Endothelial cell of umbilical vein (primary cell): ENCODE measurements at regions not wholly inside any gene's neighbourhood (a gene's known extent, or its start where the extent isn't known, plus 50 kb on each side); places are given as distances from the start of the nearest gene placed in this dataset.

Source experiments
- BruUV-seq: library from RNA; stranded (reverse); fragments of 400-500 nt; replicated peaks from 2 replicates; lab custom pipeline; 2021; lab: Mats Ljungman, UMichigan
- CTCF ChIA-PET: fragments of 300-600, 350-600 bp; sonication (Branson Sonifier 250); formaldehyde crosslinking; loops from one replicate; lab custom pipeline; 2021; ENCODE audit warnings: antibody characterized with exemption, inconsistent platforms; lab: Charles Lee
- POLR2A ChIA-PET: fragments of 300-600, 350-600 bp; sonication (Branson Sonifier 250); formaldehyde crosslinking; loops from one replicate; lab custom pipeline; 2021; ENCODE audit warnings: antibody characterized with exemption, inconsistent platforms; lab: Charles Lee
- DNase-seq: peaks from one replicate; pipeline ENCODE4 v3.0.0-alpha.2; 2011; ENCODE audit warnings: low read depth, low spot score
- FAIRE-seq: peaks from 2 replicates; lab custom pipeline; 2011; peaks lifted over from hg19 to GRCh38; lab: Jason Lieb, UNC
- H2AFZ ChIP-seq: 2 replicates; pipeline ENCODE4 v1.6.0; 2012; ENCODE audit warnings: low read depth, low read length, control low read depth, inconsistent platforms
- H3K27ac ChIP-seq: 2 replicates; pipeline ENCODE4 v1.5.1; 2011; ENCODE audit warnings: low read depth, mild to moderate bottlenecking, control low read depth, low read length, moderate library complexity; ENCODE audit not compliant: insufficient read depth
- H3K27me3 ChIP-seq, 2 experiments: 2 replicates each; pipeline versions ENCODE4 v1.6.0 to v1.6.1; 2011; ENCODE audit warnings: low read length in 2 of 2, mixed read lengths in 1 of 2; ENCODE audit not compliant: control insufficient read depth in 2 of 2, insufficient read depth in 2 of 2
- H3K36me3 ChIP-seq, 2 experiments: 2 replicates in 1 of 2; 3 replicates in 1 of 2; pipeline ENCODE4 v1.5.1; 2011; ENCODE audit warnings: low read length in 2 of 2, mild to moderate bottlenecking in 1 of 2, moderate library complexity in 1 of 2; ENCODE audit not compliant: control insufficient read depth in 2 of 2, insufficient read depth in 2 of 2; ENCODE audit errors: extremely low read depth in 1 of 2
- H3K4me1 ChIP-seq: 3 replicates; pipeline ENCODE4 v1.5.1; 2011; ENCODE audit warnings: mild to moderate bottlenecking, low read length; ENCODE audit not compliant: control insufficient read depth, insufficient read depth; ENCODE audit errors: extremely low read depth
- H3K4me2 ChIP-seq: 2 replicates; pipeline ENCODE4 v1.6.1; 2011; ENCODE audit warnings: low read length, control low read depth, mixed read lengths; ENCODE audit not compliant: insufficient read depth
- H3K4me3 ChIP-seq, 3 experiments: fragments of 200-600 bp in 1 of 3; sonication (generic), shearing (Covaris generic) in 1 of 3; replicated peaks in 1 of 3; 2 replicates each; pipeline ENCODE4 v1.5.1; 2011 to 2016; ENCODE audit warnings: control low read depth in 3 of 3, low read length in 3 of 3, mild to moderate bottlenecking in 2 of 3, inconsistent platforms in 1 of 3, low read depth in 1 of 3, moderate library complexity in 1 of 3; ENCODE audit not compliant: insufficient read depth in 1 of 3
- H3K79me2 ChIP-seq: 2 replicates; pipeline ENCODE4 v1.6.0; 2012; ENCODE audit warnings: low read length, inconsistent platforms; ENCODE audit not compliant: control insufficient read depth, insufficient read depth
- H3K9ac ChIP-seq: replicated peaks from 2 replicates; pipeline ENCODE3; 2011; ENCODE audit warnings: low read length, control low read depth; ENCODE audit not compliant: insufficient read depth; ENCODE audit errors: extremely low read depth
- H3K9me1 ChIP-seq: replicated peaks from 3 replicates; pipeline ENCODE4 v1.6.0; 2011; ENCODE audit warnings: mild to moderate bottlenecking, low read length; ENCODE audit not compliant: control insufficient read depth, insufficient read depth; ENCODE audit errors: extremely low read depth
- H3K9me3 ChIP-seq: replicated peaks from 2 replicates; pipeline ENCODE4 v1.5.1; 2012; ENCODE audit warnings: low read length, inconsistent platforms; ENCODE audit not compliant: control insufficient read depth, insufficient read depth
- H4K20me1 ChIP-seq: replicated peaks from 2 replicates; pipeline ENCODE3; 2011; ENCODE audit warnings: mild to moderate bottlenecking, low read length; ENCODE audit not compliant: control insufficient read depth, insufficient read depth; ENCODE audit errors: extremely low read depth
- CTCF ChIP-seq, 2 donors: IDR thresholded peaks; 1 replicate in 1 of 2; 2 replicates in 1 of 2; pipeline ENCODE4 v1.5.1; 2011; ENCODE audit warnings: low read length in 2 of 2, mild to moderate bottlenecking in 2 of 2, moderate library complexity in 2 of 2, control low read depth in 1 of 2, inconsistent platforms in 1 of 2, low read depth in 1 of 2; ENCODE audit not compliant: insufficient read depth in 1 of 2; ENCODE audit errors: extremely low read depth in 1 of 2
- EZH2 ChIP-seq: IDR thresholded peaks from 2 replicates; pipeline ENCODE4 v1.6.1; 2012; ENCODE audit warnings: borderline replicate concordance, low read depth, mild to moderate bottlenecking, moderate library complexity, low read length, inconsistent platforms; ENCODE audit not compliant: severe bottlenecking
- FOS ChIP-seq: IDR thresholded peaks from 2 replicates; pipeline ENCODE4 v1.6.1; 2011; ENCODE audit warnings: mild to moderate bottlenecking, low read length, moderate library complexity, borderline replicate concordance; ENCODE audit not compliant: insufficient read depth
- GATA2 ChIP-seq: IDR thresholded peaks from 2 replicates; pipeline ENCODE4 v1.7.0; 2011; ENCODE audit warnings: low read depth, mild to moderate bottlenecking, moderate library complexity, mixed read lengths, low read length; ENCODE audit not compliant: insufficient read length, insufficient read depth
- JUN ChIP-seq: IDR thresholded peaks from 2 replicates; pipeline ENCODE4 v1.6.1; 2011; ENCODE audit warnings: borderline replicate concordance, low read depth; ENCODE audit not compliant: insufficient read length, insufficient read depth
- MAX ChIP-seq: IDR thresholded peaks from 2 replicates; pipeline ENCODE4 v1.6.1; 2011; ENCODE audit not compliant: insufficient read depth, insufficient read length
- MYC ChIP-seq: IDR thresholded peaks from one replicate; pipeline ENCODE4 v1.6.1; 2011; ENCODE audit warnings: mild to moderate bottlenecking, low read depth, low read length
- POLR2A ChIP-seq: IDR thresholded peaks from 2 replicates; pipeline ENCODE4 v1.6.1; 2012; ENCODE audit warnings: low read depth, mild to moderate bottlenecking, control low read depth, low read length
- POLR2AphosphoS5 ChIP-seq: IDR thresholded peaks from 2 replicates; pipeline ENCODE4 v1.6.1; 2012; ENCODE audit warnings: low read depth, mild to moderate bottlenecking, control low read depth, low read length, moderate library complexity; ENCODE audit not compliant: insufficient read depth
- dilution Hi-C: fragments of 300-500 bp; cut with MboI; formaldehyde crosslinking; loops from one replicate; pipeline ENCODE4 v1.15.0; 2019; ENCODE audit warnings: low sequenced_read_pairs; ENCODE audit not compliant: extremely low pct_ligation_motif_present
- intact Hi-C: fragments of 100-400 bp; cut with micrococcal nuclease; formaldehyde crosslinking; loops from one replicate; pipeline ENCODE4 v1.10.0; 2022

DNA sequence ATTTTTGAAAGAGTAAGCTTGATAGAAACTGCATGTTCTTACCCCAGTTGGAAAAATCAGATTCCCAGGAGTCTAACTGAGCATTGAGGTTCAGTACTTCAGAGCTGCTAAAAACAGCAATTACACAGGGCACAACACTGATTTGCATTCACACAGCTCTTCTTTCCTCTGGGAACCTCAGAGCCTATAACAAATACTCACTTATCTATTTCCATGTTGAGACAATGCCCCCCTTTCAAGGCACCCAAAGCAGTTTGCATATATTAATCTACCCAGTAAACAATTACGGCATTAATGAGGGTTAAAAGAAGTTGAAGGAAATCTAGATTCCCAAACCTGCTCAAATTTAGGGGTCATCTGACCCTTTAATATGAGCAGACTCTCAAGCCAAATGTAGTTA lies 126.9 kb upstream of the SLC35F3 start:
- no peaks in the 10 kb centered on the region for H3K4me1 ChIP-seq
- H3K36me3 ChIP-seq: no peaks in the 10 kb centered on the region
- CTCF ChIA-PET: no interaction called here
- H3K9me1 ChIP-seq: no peaks in the 10 kb centered on the region
- POLR2A ChIA-PET: no interaction called here
- FAIRE-seq (no peak), DNase-seq (no peak)
- H2AFZ ChIP-seq: no peak overlapping the region
- intact Hi-C loops (no loop called here), dilution Hi-C loops (no loop called here)
- H4K20me1 ChIP-seq: no peaks in the 10 kb centered on the region
- H3K4me2 ChIP-seq: no peak overlapping the region
- H3K9me3 ChIP-seq: peaks cover 4% of the 10 kb centered on the region
- TF ChIP-seq GATA2: no peak
- no peak for TF ChIP-seq CTCF (IDR thresholded peaks at IDR 0.05; ENCODE audit: extremely low read depth in 1 of 2, insufficient read depth in 1 of 2, low read depth in 1 of 2, low read length in 2 of 2)
- no peak for TF ChIP-seq MAX
- no peak for TF ChIP-seq POLR2A
- TF ChIP-seq POLR2AphosphoS5: no peak
- H3K27ac ChIP-seq: no peak overlapping the region
- H3K4me3 ChIP-seq: no peak overlapping the region
- no TSS peak for BruUV-seq
- no peak overlapping the region for H3K9ac ChIP-seq
- no peaks in the 10 kb centered on the region for H3K27me3 ChIP-seq
- no peaks in the 10 kb centered on the region for H3K79me2 ChIP-seq

GRCh38 chr1:233780049-233780448 lies 124.4 kb upstream of the SLC35F3 start:
- BruUV-seq: no TSS peak
- no peak overlapping the region for H2AFZ ChIP-seq
- H3K4me2 ChIP-seq: no peak overlapping the region
- no peaks in the 10 kb centered on the region for H3K36me3 ChIP-seq
- CTCF ChIA-PET: interaction anchor here (0.7 kb wide), 1 partner anchor 11 kb away, joined by 3 read pairs; no protein-coding TSS in a partner anchor
- TF ChIP-seq MYC: no peak
- no peak for TF ChIP-seq GATA2
- TF ChIP-seq POLR2A: no peak
- TF ChIP-seq FOS: no peak
- TF ChIP-seq MAX: no peak
- TF ChIP-seq JUN: no peak
- no peak for TF ChIP-seq EZH2
- no peak for TF ChIP-seq POLR2AphosphoS5
- TF ChIP-seq CTCF (IDR thresholded peaks at IDR 0.05; ENCODE audit: extremely low read depth in 1 of 2, insufficient read depth in 1 of 2, low read depth in 1 of 2, low read length in 2 of 2): no peak
- intact Hi-C loops (no loop called here), dilution Hi-C loops (no loop called here)
- H3K27me3 ChIP-seq: no peaks in the 10 kb centered on the region
- H4K20me1 ChIP-seq: no peaks in the 10 kb centered on the region
- H3K9ac ChIP-seq: no peak overlapping the region
- POLR2A ChIA-PET: no interaction called here
- H3K27ac ChIP-seq: no peak overlapping the region
- H3K4me1 ChIP-seq: no peaks in the 10 kb centered on the region
- H3K9me3 ChIP-seq: peaks cover 4% of the 10 kb centered on the region
- H3K79me2 ChIP-seq: no peaks in the 10 kb centered on the region
- H3K9me1 ChIP-seq: no peaks in the 10 kb centered on the region
- no peak overlapping the region for H3K4me3 ChIP-seq
- no peak for DNase-seq
- no peak for FAIRE-seq
